Retinal pigment epithelial cell (primary cell): ENCODE measurements at regions not wholly inside any gene's neighbourhood (a gene's known extent, or its start where the extent isn't known, plus 50 kb on each side); places are given as distances from the start of the nearest gene placed in this dataset.

Experiments used
- DNase-seq: peaks from one replicate; pipeline ENCODE4 v3.0.0-alpha.2; 2010; ENCODE audit warnings: low read depth
- H3K4me3 ChIP-seq: 2 replicates; pipeline ENCODE4 v1.5.1; 2011; ENCODE audit warnings: mild to moderate bottlenecking, low read length, control low read depth, moderate library complexity
- CTCF ChIP-seq: conservative IDR thresholded peaks from 2 replicates; pipeline ENCODE4 v1.5.1; 2011; ENCODE audit warnings: low read depth, low read length, control low read depth, inconsistent platforms

- no peak overlapping the region for H3K4me3 ChIP-seq
- no peak for TF ChIP-seq CTCF
- no peak for DNase-seq
Measured at GRCh38 chr9:89940625-89941024, 335.8 kb downstream of the GADD45G start.

DNA sequence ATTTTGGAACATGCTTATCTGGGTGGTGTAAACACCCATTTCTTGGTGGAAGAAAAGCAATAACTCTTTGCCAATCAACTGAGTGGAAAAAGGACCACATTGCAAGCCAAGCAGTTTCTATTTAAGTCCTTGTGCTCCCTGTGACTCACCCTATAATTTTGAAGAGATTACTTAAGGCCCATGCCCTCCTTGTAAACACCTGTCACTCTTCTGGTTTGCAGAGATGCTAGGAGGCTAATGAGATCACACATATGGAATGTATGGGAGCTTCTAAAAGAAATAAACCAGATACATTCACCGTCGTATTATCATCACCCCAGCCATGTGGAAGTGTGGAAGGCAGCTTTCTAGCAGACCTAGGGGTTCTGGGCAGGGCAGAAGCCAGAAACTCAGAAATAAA is 337.1 kb downstream of the GADD45G start:
- no peak for TF ChIP-seq CTCF
- DNase-seq, result peak; percentile 68
- no peak overlapping the region for H3K4me3 ChIP-seq

GRCh38 chr9:89942643-89943042 is 337.8 kb downstream of the GADD45G start:
- TF ChIP-seq CTCF, result no peak
- no peak for DNase-seq
- no peak overlapping the region for H3K4me3 ChIP-seq

GRCh38 chr9:89943309-89943708 is 338.5 kb downstream of the GADD45G start:
- TF ChIP-seq CTCF, result no peak
- no peak overlapping the region for H3K4me3 ChIP-seq
- no peak for DNase-seq

- no peak for DNase-seq
- H3K4me3 ChIP-seq, result no peak overlapping the region
- TF ChIP-seq CTCF, result no peak
Measured at GRCh38 chr9:89943728-89944127, 338.9 kb downstream of the GADD45G start.

GRCh38 chr9:89945133-89945532 is 340.3 kb downstream of the GADD45G start:
- DNase-seq, result no peak
- no peak overlapping the region for H3K4me3 ChIP-seq
- TF ChIP-seq CTCF, result peak; percentile 37

GRCh38 chr9:89946741-89947140 is 341.9 kb downstream of the GADD45G start:
- H3K4me3 ChIP-seq, result no peak overlapping the region
- no peak for TF ChIP-seq CTCF
- no peak for DNase-seq
